ENCODE measurements at regions not wholly inside any gene's neighbourhood (a gene's known extent, or its start where the extent isn't known, plus 50 kb on each side); places are given as distances from the start of the nearest gene placed in this dataset.
A peak's percentile ranks its signal among the peaks of the same experiment; 100 is the strongest.
"Not testable (repeated sequence)": the region's sequence is repeated elsewhere in the genome, so short reads cannot be mapped to it uniquely, and the experiment has no call there.

DNA sequence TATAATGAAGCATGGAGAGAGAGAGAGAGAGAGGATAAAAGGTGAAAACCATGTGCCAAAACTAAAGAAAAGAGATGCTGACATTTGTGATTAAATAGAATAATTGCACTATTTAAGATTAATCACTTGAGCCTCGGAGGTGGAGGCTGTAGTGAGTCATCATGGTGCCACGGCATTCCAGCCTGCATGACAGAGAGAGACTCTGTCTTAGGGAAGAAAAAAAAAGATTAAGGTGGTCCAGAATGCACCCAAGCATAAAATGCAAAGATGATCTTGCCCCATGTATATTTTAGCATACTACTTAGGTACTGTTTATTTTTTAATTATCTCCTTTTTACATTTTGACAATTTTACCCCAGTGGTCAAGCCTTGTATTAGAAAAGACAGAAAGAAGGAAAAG, 742.5 kb downstream of the SPATA31A1 start:
- DNase-seq (ENCODE audit: low spot score); ATAC-seq; intact Hi-C loops (cut with DNase I): not testable (repeated sequence)

DNA sequence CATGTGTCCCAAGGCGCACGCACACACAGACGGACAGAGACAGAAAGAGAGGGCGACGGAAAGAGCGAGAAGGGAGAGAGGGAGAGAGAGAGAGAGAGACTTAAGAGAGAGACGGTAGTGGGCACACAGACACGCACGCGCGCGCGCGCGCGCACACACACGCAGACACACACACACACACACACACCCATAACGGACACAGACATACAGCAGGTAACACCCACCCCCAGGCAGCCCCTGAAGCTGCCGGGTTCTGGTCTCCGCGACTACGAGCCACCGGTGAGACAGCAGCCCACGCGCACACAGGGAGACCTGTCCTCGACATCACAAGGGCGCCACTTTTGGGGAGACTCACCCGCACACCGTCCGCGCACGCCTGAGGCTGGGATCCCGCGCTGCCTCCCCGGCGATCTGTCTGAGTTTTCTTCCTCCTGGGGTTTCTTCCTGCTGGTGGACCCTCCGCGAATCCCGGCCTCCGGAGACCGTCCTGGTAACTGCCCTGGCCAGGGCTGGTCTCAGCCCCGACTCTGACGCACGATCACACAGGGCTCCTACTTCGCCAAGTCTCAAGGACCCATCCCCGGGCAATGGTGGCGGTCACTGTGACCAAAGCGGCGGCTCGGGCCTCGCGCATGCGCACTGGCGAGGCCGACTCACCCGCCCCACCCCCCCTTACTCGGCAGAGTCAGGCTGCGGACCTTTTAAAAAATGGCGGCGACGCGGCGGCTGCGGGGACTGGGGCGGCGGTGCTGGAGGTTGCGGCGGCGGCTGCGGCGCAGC, 750.7 kb downstream of the SPATA31A1 start:
- intact Hi-C loops (cut with DNase I): not testable (repeated sequence)
- ATAC-seq: peak; percentile 87
- DNase-seq (ENCODE audit: low spot score): peak; percentile 32

DNA sequence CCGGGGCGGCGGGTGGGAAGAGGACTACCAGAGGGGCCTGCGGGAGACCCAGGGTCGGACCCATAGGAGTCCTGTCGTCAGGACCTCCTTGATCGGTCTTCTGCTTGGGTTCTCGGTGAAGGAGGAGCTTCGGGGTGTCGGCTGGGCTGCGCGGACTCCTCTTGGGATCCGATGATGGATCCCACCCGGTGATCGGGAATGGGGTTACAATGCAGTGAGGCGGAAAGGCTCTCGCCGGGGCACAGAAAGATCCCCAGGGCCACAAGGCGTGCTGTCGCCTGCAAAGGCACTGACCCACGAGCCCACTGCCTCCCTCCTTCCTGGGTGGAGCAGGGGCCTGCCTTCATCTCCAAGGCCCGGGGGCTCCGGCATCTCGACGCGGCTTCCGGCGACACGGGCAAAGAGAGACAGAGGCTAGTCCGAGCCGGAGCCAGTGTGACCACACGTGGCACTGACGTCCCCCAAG, 751.3 kb downstream of the SPATA31A1 start:
- ATAC-seq; DNase-seq (ENCODE audit: low spot score); intact Hi-C loops (cut with DNase I): not testable (repeated sequence)

DNA sequence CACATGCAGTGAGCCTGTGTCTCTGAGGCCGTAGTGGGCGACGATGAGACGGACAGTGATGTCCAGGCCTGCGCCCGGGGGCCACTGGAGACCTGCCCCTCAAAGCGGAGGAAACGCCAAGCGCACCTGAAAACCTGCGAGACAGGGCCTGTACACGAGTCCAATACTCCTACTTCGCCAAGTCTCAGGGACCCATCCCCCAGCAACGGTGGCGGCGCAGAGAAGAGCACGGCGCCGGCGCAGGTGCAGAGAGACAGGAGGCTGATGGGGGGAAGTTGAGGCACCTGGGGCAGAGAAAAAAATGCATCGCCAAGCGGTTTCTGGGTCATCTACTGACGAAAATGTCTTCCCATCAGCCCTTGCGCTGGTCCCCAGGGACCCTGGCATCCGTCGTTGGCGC, 751.8 kb downstream of the SPATA31A1 start:
- ATAC-seq; intact Hi-C loops (cut with DNase I); DNase-seq (ENCODE audit: low spot score): not testable (repeated sequence)

DNA sequence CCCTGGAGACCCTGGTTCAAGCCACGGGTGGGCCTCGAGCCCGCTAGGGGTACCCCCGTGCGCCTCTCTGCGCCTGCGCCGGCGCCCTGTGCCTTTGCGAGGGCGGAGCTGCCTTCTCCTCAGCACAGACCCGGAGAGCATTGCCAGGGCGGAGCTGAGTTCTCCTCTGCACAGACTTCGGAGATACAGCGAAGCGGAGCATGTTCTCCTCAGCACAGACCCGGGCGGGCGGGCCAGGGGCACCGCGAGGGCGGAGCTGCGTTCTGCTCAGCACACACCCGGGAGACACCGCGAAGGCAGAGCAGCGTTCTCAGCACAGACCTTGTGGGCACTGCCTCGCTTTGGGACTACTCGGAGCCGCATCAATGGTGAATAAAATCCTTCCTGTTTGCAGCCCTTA, 753.0 kb downstream of the SPATA31A1 start:
- intact Hi-C loops (cut with DNase I); ATAC-seq; DNase-seq (ENCODE audit: low spot score): not testable (repeated sequence)

DNA sequence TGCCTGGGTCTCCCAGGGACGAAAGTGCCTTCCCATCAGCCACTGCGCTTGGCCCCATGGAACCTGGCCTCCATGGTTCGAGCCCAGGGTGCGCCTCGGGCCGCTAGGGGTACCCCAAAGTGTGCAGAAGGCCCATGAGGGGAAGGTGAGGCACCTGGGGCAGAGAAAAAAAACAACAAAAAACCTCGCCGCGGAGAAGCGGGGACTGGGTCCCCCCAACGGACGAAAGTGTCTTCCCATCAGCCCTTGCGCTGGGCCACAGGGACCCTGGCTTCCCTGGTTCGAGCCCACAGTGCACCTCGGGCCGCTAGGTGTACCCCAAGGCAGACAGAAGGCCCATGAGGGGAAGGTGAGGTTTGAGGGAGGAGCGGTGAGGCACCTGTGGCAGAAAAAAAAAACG, 755.3 kb downstream of the SPATA31A1 start:
- DNase-seq (ENCODE audit: low spot score); ATAC-seq; intact Hi-C loops (cut with DNase I): not testable (repeated sequence)

DNA sequence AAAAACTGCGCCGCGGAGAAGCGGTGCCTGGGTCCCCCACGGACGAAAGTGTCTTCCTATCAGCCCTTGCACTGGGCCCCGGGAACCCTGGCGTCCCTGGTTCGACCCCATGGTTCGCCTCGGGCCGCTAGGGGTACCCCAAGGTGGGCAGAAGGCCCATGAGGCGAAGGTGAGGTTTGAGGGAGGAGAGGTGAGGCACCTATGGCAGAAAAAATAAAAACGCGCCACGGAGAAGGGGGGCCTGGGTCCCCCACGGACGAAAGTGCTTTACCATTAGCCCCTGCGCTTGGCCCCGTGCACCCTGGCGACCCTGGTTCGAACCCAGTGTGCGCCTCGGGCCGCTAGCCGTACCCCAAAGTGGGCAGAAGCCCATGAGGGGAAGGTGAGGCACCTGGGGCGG, 756.1 kb downstream of the SPATA31A1 start:
- intact Hi-C loops (cut with DNase I); ATAC-seq; DNase-seq (ENCODE audit: low spot score): not testable (repeated sequence)

DNA sequence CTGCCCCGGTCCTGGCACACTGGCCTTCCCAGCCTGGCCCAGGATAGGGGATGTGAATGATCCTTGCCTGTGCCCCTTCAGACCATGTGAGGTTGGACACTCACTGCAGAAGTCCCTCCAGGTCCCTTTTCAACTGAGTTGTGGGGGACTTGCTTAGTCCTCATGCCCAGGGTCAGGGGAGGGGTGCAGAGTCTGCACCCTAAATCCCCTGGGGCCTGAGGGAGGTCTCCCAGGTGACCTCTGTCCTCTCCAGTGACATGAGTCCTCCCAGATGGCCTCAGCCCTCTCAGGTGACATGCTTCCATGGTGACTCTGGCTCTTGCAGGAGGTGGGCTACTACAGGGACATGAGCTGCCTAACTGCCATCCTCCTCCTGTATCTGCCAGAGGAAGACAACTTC, 775.1 kb downstream of the SPATA31A1 start:
- intact Hi-C loops (cut with DNase I); ATAC-seq: not testable (repeated sequence)

DNA sequence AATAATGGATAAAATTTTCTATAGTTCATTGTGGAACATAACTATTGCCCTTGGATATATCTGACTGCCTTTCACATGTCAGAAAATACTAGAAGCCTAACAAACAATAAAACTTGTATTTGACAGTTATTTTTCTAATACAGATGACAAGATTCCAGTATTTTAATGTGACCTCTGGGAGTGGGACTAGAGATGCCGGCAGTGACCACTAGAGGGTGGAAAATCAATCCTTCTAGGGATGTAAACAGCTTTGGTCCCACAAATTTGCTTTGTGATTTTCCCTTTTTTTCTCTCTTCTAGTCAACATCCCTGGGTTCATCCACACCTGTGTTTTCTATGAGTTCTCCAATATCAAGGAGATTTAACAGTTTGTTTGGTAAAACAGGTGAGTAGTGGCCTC, 813.7 kb downstream of the SPATA31A1 start:
- DNase-seq (ENCODE audit: low spot score); intact Hi-C loops (cut with DNase I): not testable (repeated sequence)
- peak; percentile 39 for ATAC-seq

More for the DNA sequence above, 775.1 kb downstream of the SPATA31A1 start:
- not testable (repeated sequence) for DNase-seq (ENCODE audit: low spot score)

DNA sequence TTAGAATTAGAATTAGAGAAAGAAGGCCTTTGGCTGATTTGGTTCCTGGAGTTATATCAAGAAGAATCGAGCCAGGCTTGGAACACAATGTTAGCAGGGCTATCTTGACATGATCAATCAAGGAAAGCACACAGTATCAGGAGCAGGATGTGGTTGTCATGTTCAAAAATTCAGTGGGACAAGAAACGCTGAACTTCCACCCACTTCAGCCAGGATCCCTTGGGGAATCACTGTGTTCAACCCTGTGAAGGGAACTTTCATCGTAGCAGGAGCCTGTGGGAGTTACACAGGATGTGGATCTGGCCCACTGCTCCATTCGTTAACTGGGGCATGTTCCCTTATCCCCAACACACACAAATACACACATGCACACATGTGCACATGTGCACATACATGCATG, 817.8 kb downstream of the SPATA31A1 start:
- ATAC-seq; DNase-seq (ENCODE audit: low spot score); intact Hi-C loops (cut with DNase I): not testable (repeated sequence)

DNA sequence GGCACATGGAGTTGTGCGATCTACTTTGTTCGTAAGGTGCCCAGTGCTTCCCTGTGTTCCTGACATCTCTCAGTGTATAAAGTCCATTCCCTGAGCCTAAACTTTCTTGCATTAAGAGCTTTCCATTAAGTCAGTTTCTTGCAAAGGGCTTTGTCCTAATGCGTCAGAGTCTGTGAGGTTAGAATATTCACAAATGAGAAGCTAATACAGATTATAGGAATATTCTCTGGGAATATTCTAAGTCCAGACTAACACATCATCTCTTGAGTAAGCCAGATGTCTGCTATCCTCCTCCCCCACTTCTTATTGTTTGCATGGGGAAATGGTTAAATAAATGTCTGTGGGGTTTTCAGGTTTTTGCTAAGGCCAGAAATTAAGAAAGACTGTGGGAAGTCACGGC, 818.6 kb downstream of the SPATA31A1 start:
- ATAC-seq; DNase-seq (ENCODE audit: low spot score); intact Hi-C loops (cut with DNase I): not testable (repeated sequence)

DNA sequence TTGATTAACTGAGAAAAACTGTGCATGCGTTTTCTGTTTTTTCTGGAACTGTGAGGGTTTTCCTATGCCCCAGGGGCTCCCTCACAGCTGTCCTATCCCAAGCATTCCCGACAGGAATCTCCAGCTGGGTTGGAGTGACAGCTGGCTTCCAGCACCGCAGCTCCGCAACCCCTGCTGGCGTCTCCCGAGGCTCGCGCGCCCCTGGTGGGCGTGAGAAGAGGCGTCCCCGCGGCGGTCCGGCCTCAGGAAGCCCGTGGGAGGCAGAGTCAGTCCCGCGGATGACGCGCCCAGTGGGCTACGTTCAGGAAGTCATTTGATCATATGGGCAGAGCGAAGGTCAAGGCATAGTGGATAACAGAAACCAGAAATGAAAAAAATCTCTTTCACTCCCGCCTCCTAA, 821.9 kb downstream of the SPATA31A1 start:
- intact Hi-C loops (cut with DNase I); DNase-seq (ENCODE audit: low spot score); ATAC-seq: not testable (repeated sequence)

DNA sequence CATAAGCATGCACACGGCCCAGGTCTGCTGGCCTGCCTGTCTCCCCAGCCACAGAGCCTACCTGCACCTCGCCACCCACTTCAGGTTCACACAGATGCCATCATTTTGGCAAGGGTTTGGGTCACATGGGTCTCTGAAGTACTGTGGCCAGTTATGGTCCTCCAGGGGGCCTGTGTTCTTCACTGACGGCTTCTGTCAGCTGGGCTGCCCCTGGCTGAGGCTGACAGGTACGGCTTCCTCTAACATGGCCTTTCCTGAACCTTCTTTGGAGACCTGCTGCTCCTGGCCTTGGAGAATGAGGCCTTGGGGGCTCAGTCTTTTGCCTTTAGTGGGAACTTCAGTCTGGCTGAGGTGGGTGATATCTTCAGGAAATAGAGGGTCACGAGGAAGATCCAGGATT, 835.9 kb downstream of the SPATA31A1 start:
- intact Hi-C loops (cut with DNase I); ATAC-seq: not testable (repeated sequence)

DNA sequence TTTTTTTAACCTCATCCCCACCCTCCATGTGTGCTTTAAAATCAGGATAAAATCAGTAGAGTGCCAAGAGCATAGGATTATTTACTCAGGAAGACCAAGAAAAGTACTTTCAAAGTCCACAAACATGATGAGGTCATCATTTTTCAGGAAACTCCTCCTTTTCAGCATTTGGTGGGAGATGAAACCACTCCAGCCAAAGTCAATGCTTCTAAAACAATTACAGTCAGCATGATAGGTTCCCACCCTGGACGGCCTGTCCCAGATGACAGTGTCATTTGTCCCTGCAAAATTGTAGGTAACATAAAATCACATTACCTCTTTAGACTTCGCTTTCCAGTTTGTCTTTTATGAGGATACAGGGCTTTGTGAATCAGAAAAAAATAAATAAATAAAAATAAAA, 836.7 kb downstream of the SPATA31A1 start:
- ATAC-seq; intact Hi-C loops (cut with DNase I); DNase-seq (ENCODE audit: low spot score): not testable (repeated sequence)

More for the DNA sequence above, 835.9 kb downstream of the SPATA31A1 start:
- DNase-seq (ENCODE audit: low spot score): not testable (repeated sequence)

DNA sequence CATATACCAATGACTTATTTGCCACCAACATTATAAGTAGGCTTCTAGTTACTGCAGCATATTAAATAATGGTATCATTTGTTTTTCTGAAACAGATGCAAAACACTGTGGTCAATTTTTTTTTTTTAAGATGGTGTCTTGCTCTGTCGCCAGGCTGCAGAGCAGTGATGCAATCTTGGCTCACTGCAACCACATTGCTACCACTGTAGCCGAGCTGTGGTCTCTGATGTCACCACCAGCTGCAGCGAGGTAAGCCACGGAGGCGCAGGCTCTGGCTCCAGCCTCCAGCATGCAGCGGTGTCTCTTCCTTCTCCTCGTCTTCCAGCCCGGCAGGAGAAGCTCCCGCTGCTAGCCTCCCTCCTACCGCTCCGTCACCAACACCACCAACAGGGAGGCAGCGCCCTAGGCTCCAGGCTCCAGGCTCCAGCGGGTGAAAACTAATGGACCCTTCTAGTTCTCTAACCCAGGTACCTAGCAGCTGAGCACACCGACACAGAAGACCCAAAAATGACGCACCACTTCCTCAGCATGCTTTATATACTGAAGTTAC, 840.8 kb downstream of the SPATA31A1 start:
- ATAC-seq; intact Hi-C loops (cut with DNase I); DNase-seq (ENCODE audit: low spot score): not testable (repeated sequence)

DNA sequence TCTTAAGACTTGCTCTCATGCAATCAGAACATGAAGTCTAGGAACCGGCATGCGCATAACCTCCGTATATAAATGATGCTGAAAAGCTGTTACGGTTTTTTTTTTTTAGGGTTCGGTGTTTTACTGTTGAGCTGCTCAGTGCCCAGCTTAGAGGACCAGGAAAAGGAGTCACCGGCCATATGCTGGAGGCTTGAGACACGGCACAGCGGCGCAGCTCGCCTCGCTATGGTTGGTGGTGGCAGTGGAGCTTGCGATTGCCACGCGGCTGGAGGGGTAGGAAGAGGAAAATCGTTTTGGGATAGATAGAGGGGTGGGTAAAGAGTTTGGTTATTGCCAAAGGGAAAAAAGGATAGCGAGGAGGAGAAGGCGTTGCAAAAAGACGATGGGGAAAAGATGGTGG, 841.3 kb downstream of the SPATA31A1 start:
- DNase-seq (ENCODE audit: low spot score); intact Hi-C loops (cut with DNase I); ATAC-seq: not testable (repeated sequence)

DNA sequence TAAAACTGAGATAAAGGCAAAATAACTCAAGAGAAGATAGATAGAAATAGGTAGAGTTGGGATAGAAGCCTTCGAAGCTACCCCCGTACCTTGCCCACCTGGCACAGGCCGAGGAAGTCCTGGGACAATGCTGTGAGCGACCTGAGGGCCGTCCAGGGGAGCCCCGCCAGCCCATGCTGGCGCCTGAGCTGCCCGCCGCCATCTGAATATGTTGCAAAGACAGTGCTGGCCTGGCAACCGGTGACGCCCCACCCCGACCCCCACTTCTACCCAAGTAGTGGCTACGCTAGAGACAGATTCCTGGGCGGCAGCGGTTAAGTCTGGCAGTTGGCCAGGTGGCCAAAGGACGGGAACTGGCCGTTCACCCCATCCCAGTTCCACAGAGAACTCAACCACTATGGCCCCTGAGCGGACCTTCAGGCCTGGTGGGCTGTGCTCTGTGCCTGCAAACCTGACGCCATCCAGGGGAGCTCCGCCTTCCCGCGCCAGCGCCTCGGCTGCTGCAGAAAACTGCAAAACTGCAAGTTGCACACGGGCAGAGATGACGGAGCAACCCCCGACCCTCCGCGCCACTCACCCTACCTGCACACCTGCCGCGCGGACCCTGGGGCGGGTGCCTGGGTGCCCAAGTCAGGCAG, 866.2 kb downstream of the SPATA31A1 start:
- intact Hi-C loops (cut with DNase I); DNase-seq (ENCODE audit: low spot score); ATAC-seq: not testable (repeated sequence)

DNA sequence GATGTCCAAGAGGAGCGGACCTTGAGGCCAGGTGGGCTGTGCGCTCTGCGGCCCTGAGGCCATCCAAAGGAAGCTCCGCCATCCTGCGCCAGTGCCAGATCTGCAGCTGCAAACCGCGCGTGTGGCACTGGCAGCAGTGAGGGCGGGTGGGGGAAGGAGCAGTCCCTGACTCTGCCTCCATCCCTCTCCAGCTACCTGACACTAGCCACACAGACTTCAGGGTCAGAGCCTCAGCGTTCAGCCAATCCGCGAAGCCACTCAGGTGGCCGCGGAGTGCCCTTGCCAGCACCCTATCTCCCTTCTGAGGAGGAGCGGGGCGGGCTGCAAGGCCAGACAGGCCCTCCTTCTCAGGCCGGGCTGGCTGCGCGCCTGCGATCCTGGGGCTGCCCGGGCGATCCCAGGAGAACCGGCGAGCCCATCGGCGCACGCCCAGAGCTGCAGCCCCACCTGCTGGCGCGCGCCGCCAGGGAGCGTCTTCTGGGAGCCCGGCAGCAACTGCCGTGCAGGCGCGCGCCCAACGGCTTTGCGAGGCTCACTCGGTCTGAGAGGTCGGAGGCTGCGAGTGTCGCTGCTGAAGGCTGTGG, 867.2 kb downstream of the SPATA31A1 start:
- DNase-seq (ENCODE audit: low spot score); ATAC-seq; intact Hi-C loops (cut with DNase I): not testable (repeated sequence)

DNA sequence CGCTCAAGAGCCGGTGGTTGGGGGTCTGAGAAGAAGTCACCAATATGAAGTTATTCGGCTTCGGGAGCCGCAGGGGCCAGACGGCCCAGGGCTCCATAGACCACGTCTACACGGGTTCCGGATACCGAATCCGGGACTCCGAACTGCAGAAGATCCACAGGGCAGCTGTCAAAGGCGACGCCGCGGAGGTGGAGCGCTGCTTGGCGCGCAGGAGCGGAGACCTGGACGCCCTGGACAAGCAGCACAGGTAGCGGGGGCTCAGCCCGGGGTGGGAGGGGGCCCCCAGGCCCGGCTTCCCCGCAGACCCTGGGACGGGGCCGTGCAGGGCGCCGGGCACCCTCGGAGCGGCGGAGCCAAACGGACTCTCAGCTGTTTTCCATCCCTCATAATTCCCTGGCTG, 867.9 kb downstream of the SPATA31A1 start:
- DNase-seq (ENCODE audit: low spot score); intact Hi-C loops (cut with DNase I); ATAC-seq: not testable (repeated sequence)

Measured in sciatic nerve (tissue), 2 donors.